H9 (cell line): ENCODE measurements at regions not wholly inside any gene's neighbourhood (a gene's known extent, or its start where the extent isn't known, plus 50 kb on each side); places are given as distances from the start of the nearest gene placed in this dataset.

Experiments used
- DNase-seq: peaks from one replicate; pipeline ENCODE4 v3.0.0-alpha.2; 2017
- H2AFZ ChIP-seq: one replicate; pipeline ENCODE4 v1.6.1; 2013; ENCODE audit warnings: mild to moderate bottlenecking, low read length, control low read depth, moderate library complexity
- H2AK5ac ChIP-seq: 2 replicates; pipeline ENCODE4 v1.6.1; 2013; ENCODE audit warnings: low read length, control low read depth, mixed read lengths; ENCODE audit not compliant: insufficient read length
- H2BK120ac ChIP-seq: one replicate; pipeline ENCODE4 v1.6.1; 2013; ENCODE audit warnings: low read depth, mild to moderate bottlenecking, low read length, control low read depth, inconsistent platforms; ENCODE audit not compliant: poor library complexity, severe bottlenecking
- H2BK12ac ChIP-seq: 2 replicates; pipeline ENCODE4 v1.6.1; 2013; ENCODE audit warnings: low read length, control low read depth, mixed read lengths, low read depth; ENCODE audit not compliant: insufficient read length
- H2BK15ac ChIP-seq: 2 replicates; pipeline ENCODE4 v1.6.1; 2013; ENCODE audit warnings: low read depth, low read length, control low read depth
- H2BK20ac ChIP-seq: one replicate; pipeline ENCODE4 v1.6.1; 2013; ENCODE audit warnings: low read depth, mild to moderate bottlenecking, low read length, control low read depth, inconsistent platforms; ENCODE audit not compliant: poor library complexity, severe bottlenecking
- H2BK5ac ChIP-seq: 2 replicates; pipeline ENCODE4 v1.6.1; 2013; ENCODE audit warnings: low read length, control low read depth, mixed read lengths; ENCODE audit not compliant: insufficient read length
- H3K14ac ChIP-seq: 2 replicates; pipeline ENCODE4 v1.6.1; 2013; ENCODE audit warnings: low read length, control low read depth; ENCODE audit not compliant: insufficient read depth
- H3K18ac ChIP-seq: 2 replicates; pipeline ENCODE4 v1.6.1; 2013; ENCODE audit warnings: low read depth, mild to moderate bottlenecking, mixed read lengths, low read length, control low read depth; ENCODE audit not compliant: insufficient read length
- H3K23ac ChIP-seq: 2 replicates; pipeline ENCODE4 v1.6.1; 2013; ENCODE audit warnings: low read length, control low read depth, mixed read lengths, low read depth; ENCODE audit not compliant: insufficient read length
- H3K23me2 ChIP-seq: 2 replicates; pipeline ENCODE4 v1.6.1; 2013; ENCODE audit warnings: low read depth, mild to moderate bottlenecking, mixed read lengths, low read length, control low read depth; ENCODE audit not compliant: insufficient read length, poor library complexity, severe bottlenecking
- H3K27ac ChIP-seq: 2 replicates; pipeline ENCODE4 v1.5.1; 2013; ENCODE audit warnings: low read length, control low read depth, mixed read lengths, low read depth; ENCODE audit not compliant: insufficient read length
- H3K27me3 ChIP-seq: 2 replicates; pipeline ENCODE4 v1.6.1; 2013; ENCODE audit warnings: low read length, control low read depth, inconsistent platforms; ENCODE audit not compliant: insufficient read depth
- H3K4ac ChIP-seq: 2 replicates; pipeline ENCODE4 v1.6.1; 2013; ENCODE audit warnings: low read depth, mild to moderate bottlenecking, control low read depth, inconsistent platforms, low read length, moderate library complexity
- H3K4me1 ChIP-seq: 2 replicates; pipeline ENCODE4 v1.6.1; 2013; ENCODE audit warnings: low read length, control low read depth, inconsistent platforms; ENCODE audit not compliant: insufficient read depth
- H3K4me2 ChIP-seq: 2 replicates; pipeline ENCODE4 v1.6.1; 2013; ENCODE audit warnings: low read length, control low read depth, mixed read lengths; ENCODE audit not compliant: insufficient read length, insufficient read depth
- H3K56ac ChIP-seq: 2 replicates; pipeline ENCODE4 v1.6.1; 2013; ENCODE audit warnings: low read depth, mild to moderate bottlenecking, mixed read lengths, low read length, control low read depth; ENCODE audit not compliant: insufficient read length
- H3K79me1 ChIP-seq: 2 replicates; pipeline ENCODE4 v1.6.1; 2013; ENCODE audit warnings: low read depth, mild to moderate bottlenecking, moderate library complexity, low read length, control low read depth, inconsistent platforms; ENCODE audit not compliant: insufficient read depth, poor library complexity, severe bottlenecking
- H3K79me2 ChIP-seq: 2 replicates; pipeline ENCODE4 v1.6.1; 2013; ENCODE audit warnings: low read length, control low read depth, inconsistent platforms; ENCODE audit not compliant: insufficient read depth
- H3K9ac ChIP-seq: 2 replicates; pipeline ENCODE4 v1.6.1; 2013; ENCODE audit warnings: low read length, control low read depth, mixed read lengths; ENCODE audit not compliant: insufficient read length; ENCODE audit errors: extremely low read depth
- H3K9me3 ChIP-seq: one replicate; pipeline ENCODE4 v1.6.1; 2013; ENCODE audit warnings: low read depth, low read length, inconsistent platforms; ENCODE audit not compliant: control insufficient read depth
- H3T11ph ChIP-seq: one replicate; pipeline ENCODE4 v1.6.1; 2013; ENCODE audit warnings: mild to moderate bottlenecking, low read length, control low read depth, inconsistent platforms
- H4K20me1 ChIP-seq: one replicate; pipeline ENCODE4 v1.6.1; 2013; ENCODE audit not compliant: control insufficient read depth, insufficient read length, insufficient read depth
- H4K5ac ChIP-seq: 2 replicates; pipeline ENCODE4 v1.6.1; 2013; ENCODE audit warnings: low read depth, mild to moderate bottlenecking, mixed read lengths, low read length, control low read depth; ENCODE audit not compliant: insufficient read length
- H4K8ac ChIP-seq: replicated peaks from 2 replicates; pipeline ENCODE4 v1.6.1; 2013; ENCODE audit warnings: low read length, control low read depth, mixed read lengths, low read depth; ENCODE audit not compliant: insufficient read length
- H4K91ac ChIP-seq: 2 replicates; pipeline ENCODE4 v1.6.1; 2013; ENCODE audit warnings: low read depth, mild to moderate bottlenecking, moderate library complexity, mixed read lengths, low read length, control low read depth; ENCODE audit not compliant: insufficient read length
- H3K27ac Mint-ChIP-seq, 3 experiments: 2 replicates in 2 of 3; 3 replicates in 1 of 3; pipeline ENCODE4 v1.8.0; 2020 to 2021; ENCODE audit warnings: mixed read lengths in 3 of 3, mild to moderate bottlenecking in 1 of 3, moderate library complexity in 1 of 3
- H3K27me3 Mint-ChIP-seq: 2 replicates; pipeline ENCODE4 v1.8.0; 2021; ENCODE audit warnings: low read depth, mild to moderate bottlenecking, moderate library complexity, mixed read lengths
- H3K36me3 Mint-ChIP-seq, 3 experiments: 2 replicates in 2 of 3; 3 replicates in 1 of 3; pipeline ENCODE4 v1.8.0; 2020 to 2021; ENCODE audit warnings: low read depth in 3 of 3, mixed read lengths in 3 of 3; ENCODE audit not compliant: insufficient read depth in 1 of 3
- H3K4me1 Mint-ChIP-seq, 2 experiments: 2 replicates each; pipeline ENCODE4 v1.8.0; 2020; ENCODE audit warnings: mixed read lengths in 2 of 2
- H3K4me3 Mint-ChIP-seq, 2 experiments: 2 replicates in 1 of 2; 3 replicates in 1 of 2; pipeline ENCODE4 v1.8.0; 2020 to 2021; ENCODE audit warnings: mild to moderate bottlenecking in 2 of 2, mixed read lengths in 2 of 2, moderate library complexity in 1 of 2
- H3K9me3 Mint-ChIP-seq, 2 experiments: 2 replicates in 1 of 2; 3 replicates in 1 of 2; pipeline ENCODE4 v1.8.0; 2020; ENCODE audit warnings: mild to moderate bottlenecking in 2 of 2, mixed read lengths in 2 of 2, moderate library complexity in 1 of 2
- WGBS: extraction: QIAGEN DNeasy Blood & Tissue Kit; methylation state at CpG from one replicate; pipeline ENCODE4 v1.1.7; 2013; ENCODE audit warnings: missing lambda C conversion rate, low lambda C conversion rate, mixed read lengths; ENCODE audit not compliant: insufficient read length; ENCODE audit errors: extremely low coverage; 5-methylcytosine and 5-hydroxymethylcytosine counted together
- TF ChIP-seq, protein P1 (sequence below): fragments of 200-600 bp; sonication (generic); conservative IDR thresholded peaks from 3 replicates; pipeline ENCODE4 v1.8.0; 2021; ENCODE audit warnings: antibody characterized with exemption, mild to moderate bottlenecking

DNA sequence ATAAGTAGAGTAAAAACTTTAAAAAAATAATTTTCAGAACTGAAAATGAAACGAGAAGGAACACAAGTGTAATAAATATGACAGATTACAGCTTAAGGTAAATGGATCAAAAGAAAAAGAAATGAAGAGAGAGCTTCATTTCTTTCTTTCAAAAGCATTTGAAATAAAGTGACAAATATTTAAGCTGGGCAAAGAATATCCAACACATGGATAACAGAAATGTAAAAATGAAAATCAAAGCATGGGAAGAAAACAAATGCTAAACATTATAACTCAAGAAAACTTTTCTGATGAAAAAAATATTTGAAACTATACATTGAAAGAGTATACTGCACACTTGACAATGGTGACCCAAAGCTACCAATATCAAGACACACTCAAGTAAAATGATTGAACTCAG lies 143.6 kb upstream of the IRX5 start:
- Mint-ChIP-seq H3K27ac (no peak overlapping the region), H3K4me3 (no peak overlapping the region), H3K36me3 (peaks cover 5 to 23% (median 6%) of the 10 kb centered on the region in 3 experiments; a peak in 4 of 7 replicates), H3K9me3 (peaks cover 22 to 27% of the 10 kb centered on the region in 2 experiments), H3K27me3 (no peaks in the 10 kb centered on the region; the same call in 1 of the 2 replicates), H3K4me1 (no peaks in the 10 kb centered on the region)
- Histone ChIP-seq H3K79me1 (no peaks in the 10 kb centered on the region), H2AK5ac (no peak overlapping the region), H3K27ac (no peak overlapping the region), H4K20me1 (no peaks in the 10 kb centered on the region), H3K4me2 (no peak overlapping the region), H3T11ph (no peak overlapping the region), H2BK12ac (no peak overlapping the region), H3K79me2 (no peaks in the 10 kb centered on the region), H2BK15ac (no peak overlapping the region), H3K14ac (no peak overlapping the region), H3K4ac (no peak overlapping the region), H3K9me3 (no peaks in the 10 kb centered on the region), H2AFZ (no peak overlapping the region), H2BK120ac (no peak overlapping the region), H4K8ac (no peak overlapping the region), H3K4me1 (no peaks in the 10 kb centered on the region), H3K23ac (no peak overlapping the region), H4K91ac (no peak overlapping the region), H3K27me3 (no peaks in the 10 kb centered on the region), H3K23me2 (no peaks in the 10 kb centered on the region), H3K56ac (no peak overlapping the region), H2BK20ac (no peak overlapping the region), H4K5ac (no peak overlapping the region), H3K9ac (no peak overlapping the region), H3K18ac (no peak overlapping the region), H2BK5ac (no peak overlapping the region)
- no peak for DNase-seq
- no CpG with 5 or more reads among the region's 1 CpG for WGBS
- TF ChIP-seq, protein P1, sequence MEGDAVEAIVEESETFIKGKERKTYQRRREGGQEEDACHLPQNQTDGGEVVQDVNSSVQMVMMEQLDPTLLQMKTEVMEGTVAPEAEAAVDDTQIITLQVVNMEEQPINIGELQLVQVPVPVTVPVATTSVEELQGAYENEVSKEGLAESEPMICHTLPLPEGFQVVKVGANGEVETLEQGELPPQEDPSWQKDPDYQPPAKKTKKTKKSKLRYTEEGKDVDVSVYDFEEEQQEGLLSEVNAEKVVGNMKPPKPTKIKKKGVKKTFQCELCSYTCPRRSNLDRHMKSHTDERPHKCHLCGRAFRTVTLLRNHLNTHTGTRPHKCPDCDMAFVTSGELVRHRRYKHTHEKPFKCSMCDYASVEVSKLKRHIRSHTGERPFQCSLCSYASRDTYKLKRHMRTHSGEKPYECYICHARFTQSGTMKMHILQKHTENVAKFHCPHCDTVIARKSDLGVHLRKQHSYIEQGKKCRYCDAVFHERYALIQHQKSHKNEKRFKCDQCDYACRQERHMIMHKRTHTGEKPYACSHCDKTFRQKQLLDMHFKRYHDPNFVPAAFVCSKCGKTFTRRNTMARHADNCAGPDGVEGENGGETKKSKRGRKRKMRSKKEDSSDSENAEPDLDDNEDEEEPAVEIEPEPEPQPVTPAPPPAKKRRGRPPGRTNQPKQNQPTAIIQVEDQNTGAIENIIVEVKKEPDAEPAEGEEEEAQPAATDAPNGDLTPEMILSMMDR: no peak
